ENCODE measurements at regions not wholly inside any gene's neighbourhood (a gene's known extent, or its start where the extent isn't known, plus 50 kb on each side); places are given as distances from the start of the nearest gene placed in this dataset.

DNA sequence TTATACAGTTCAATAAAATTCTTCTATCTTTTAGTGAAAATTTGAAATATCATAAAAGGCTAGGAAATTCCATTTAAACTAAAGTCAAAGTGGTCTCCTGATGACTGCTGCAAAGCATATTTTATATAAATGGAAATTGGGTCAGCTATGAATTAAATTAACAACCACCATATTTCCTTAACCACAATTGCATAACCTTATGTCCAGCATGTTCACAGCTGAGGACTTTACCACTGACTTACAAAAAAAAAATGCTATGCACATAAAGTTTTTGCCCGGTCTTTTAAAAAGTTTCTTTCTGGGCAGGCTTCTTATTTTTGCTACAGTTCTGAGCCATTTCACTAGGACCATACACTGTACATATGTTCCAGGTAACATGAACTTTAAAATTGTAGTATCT is 208.6 kb upstream of the RGMB start:
- DNase-seq (ENCODE audit: extremely low read depth in 1 of 11, low read depth in 9 of 11, low spot score in 4 of 11) = no peak

DNA sequence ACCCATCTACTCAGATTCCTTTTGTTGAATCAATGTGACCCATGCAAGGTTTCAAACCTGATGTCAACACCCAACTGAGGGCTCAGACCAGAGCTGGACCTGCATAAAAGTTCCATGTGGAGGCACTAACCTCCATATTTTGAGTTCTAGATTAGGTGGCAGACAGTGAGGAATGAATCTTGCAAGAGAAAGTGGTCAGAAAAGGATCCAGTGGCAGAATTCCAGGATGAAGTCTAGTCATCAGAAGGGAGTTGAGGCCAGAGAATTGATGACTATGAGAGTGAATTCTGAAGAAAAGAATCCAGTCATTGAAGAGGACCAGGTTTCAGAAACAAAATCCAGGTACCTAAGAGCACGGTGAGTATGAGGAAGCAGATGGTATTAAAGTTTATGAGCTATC is 205.1 kb upstream of the RGMB start:
- DNase-seq (ENCODE audit: extremely low read depth in 1 of 11, low read depth in 9 of 11, low spot score in 4 of 11) = no peak

- DNase-seq (ENCODE audit: extremely low read depth in 1 of 11, low read depth in 9 of 11, low spot score in 4 of 11) = no peak
Observed at GRCh38 chr5:98569288-98569687, 204.2 kb upstream of the RGMB start.

- no peak for DNase-seq (ENCODE audit: extremely low read depth in 1 of 11, low read depth in 9 of 11, low spot score in 4 of 11)
Observed at GRCh38 chr5:98570010-98570409, 203.5 kb upstream of the RGMB start.

- peak; percentile 13 to 56 (median 37) for DNase-seq (ENCODE audit: extremely low read depth in 1 of 11, low read depth in 9 of 11, low spot score in 4 of 11)
Observed at GRCh38 chr5:98570661-98571191, 202.7 kb upstream of the RGMB start.

GRCh38 chr5:98573834-98574320 is 199.6 kb upstream of the RGMB start:
- DNase-seq (ENCODE audit: extremely low read depth in 1 of 11, low read depth in 9 of 11, low spot score in 4 of 11) = no peak

DNA sequence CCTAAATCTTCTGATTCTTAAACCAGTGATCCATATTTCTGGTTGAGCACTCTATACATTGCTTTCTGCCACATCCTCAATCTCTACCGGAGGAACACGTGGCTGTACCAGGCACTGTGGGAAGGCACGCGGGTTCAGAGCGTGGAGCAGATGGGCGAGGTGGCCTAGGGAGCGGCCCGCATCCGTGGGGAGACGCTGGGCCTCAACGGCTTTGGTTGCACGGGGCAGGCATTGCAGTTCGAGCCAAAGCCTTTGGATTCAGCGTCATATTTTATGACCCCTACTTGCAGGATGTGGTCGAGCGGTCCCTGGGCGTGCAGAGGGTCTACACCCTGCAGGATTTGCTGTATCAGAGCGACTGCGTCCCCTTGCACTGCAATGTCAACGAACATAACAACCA is 197.2 kb upstream of the RGMB start:
- DNase-seq (ENCODE audit: extremely low read depth in 1 of 11, low read depth in 9 of 11, low spot score in 4 of 11) = no peak

DNA sequence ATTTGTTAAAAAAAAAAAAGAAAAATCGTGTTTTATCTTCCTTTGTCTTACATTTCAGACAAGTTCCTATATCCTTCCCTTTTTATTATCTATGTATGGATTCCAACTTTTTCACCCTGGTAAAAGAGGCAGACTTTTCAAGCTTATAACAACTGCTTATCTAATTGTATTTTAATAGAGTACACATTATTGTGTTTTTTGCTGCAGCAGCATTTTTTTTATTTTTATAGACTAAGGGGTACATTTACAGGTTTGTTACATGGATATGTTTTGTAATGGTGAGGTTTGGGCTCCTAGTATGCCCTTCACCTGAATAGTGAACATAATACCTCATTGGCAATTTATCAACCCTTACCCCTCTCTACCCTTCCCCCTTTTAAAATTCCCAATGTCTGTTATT is 195.0 kb upstream of the RGMB start:
- no peak for DNase-seq (ENCODE audit: extremely low read depth in 1 of 11, low read depth in 9 of 11, low spot score in 4 of 11)

- DNase-seq (ENCODE audit: extremely low read depth in 1 of 11, low read depth in 9 of 11, low spot score in 4 of 11) = no peak
Observed at GRCh38 chr5:98581112-98581997, 192.1 kb upstream of the RGMB start.

DNA sequence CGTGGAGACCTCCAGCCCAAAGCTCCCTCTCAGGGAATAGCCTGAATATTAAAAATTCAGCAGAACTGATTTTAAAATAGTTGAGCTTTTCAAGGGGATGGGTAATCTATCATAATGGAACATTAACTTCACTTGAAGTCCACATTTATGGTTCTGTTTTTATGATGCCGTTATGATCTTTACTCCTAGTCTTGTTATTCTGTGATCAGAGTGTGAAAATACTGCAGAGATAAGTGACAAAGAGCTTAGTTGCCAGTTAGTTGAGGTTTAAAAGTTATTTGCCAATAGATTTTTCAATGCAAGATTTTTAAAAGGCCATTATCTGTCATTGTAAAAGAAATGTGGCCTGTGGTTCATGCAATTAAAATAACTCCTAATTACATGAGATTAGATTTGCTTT is 189.9 kb upstream of the RGMB start:
- no peak for DNase-seq (ENCODE audit: extremely low read depth in 1 of 11, low read depth in 9 of 11, low spot score in 4 of 11)

DNA sequence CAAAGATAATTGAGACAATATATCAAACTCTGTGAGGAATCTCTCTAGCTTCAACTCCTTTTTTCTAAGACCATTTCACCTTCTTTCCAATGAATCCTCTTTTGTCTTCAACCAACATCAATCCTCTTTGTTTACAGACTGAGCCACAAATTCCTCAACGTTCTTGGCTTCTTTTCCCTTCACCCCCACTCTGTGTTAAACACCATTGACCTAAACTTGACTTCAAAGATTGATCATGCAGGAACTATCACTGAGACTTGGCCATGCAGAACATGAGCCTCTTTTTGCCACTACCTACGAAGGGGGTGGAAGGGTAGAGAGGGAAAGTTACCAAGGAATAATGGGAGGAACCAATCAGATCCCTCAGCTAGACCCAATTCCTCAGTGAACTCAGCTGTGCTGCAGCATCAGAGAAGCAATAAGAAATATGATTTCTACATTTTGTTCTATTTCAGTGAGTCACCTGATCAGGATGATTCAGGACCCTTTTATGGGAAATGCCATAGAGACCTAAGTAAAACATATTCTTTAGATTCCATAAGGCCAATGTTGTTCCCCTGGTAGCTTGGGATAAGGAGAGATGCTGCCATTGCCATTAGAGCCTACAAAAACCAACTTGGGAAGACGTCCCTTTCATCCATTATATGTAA is 187.7 kb upstream of the RGMB start:
- DNase-seq (ENCODE audit: extremely low read depth in 1 of 11, low read depth in 9 of 11, low spot score in 4 of 11) = no peak

DNA sequence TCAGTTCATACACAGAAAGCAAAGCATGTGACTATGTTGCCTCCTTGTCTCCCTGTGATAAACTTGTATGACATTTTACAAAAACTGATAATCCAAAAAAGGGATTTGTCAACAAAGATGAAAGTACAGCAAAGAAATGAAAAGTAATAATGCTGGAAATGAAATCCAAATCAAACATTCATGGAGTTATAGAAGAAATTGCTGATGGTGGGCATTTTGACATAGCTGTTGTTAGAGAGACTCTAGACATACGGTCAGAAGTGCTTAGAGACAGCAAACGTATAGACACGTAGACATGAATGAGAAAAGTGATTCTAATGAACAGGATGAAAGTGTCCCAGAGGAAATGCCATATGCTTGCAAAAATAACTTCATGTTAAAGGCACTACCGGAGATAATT is 186.9 kb upstream of the RGMB start:
- DNase-seq (ENCODE audit: extremely low read depth in 1 of 11, low read depth in 9 of 11, low spot score in 4 of 11) = no peak

- no peak for DNase-seq (ENCODE audit: extremely low read depth in 1 of 11, low read depth in 9 of 11, low spot score in 4 of 11)
Observed at GRCh38 chr5:98587166-98587565, 186.3 kb upstream of the RGMB start.

DNA sequence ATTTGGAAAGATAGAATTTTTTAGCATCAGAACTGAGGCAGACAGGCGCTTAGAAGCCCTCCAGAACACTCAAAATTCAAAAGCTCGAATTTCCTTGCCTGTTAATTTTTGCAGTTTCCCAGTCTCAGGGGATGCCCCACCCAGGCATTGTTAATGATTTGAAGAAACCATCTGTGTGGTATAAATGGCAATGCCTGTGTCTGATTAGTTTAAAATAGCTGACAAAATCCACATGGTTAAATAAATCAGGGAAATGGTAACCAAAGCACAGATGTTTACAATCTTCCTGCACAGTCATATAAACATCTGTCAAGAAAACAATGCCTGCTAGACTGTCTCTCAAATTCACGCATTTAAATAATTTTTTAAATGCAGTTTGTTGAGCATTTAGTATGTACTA is 185.2 kb upstream of the RGMB start:
- no peak for DNase-seq (ENCODE audit: extremely low read depth in 1 of 11, low read depth in 9 of 11, low spot score in 4 of 11)

DNA sequence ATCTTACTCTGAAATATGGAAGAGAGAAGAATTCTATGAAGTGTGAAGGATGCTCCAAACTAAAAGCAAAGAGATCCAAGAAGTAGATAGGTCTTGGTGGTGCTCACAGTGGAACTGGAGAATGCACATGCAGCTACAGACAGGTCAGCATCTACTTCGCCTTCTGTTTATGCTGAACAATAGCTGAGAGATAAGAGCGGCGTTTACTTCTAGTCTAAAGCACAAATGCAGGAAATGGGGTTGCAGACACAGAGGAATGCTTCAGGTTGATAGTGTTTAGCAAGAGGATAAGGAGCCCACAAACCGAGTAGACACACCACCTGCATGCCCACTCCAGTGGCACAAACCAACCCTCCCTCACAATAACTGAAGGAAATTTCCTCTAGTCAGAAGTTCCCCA is 180.0 kb upstream of the RGMB start:
- no peak for DNase-seq (ENCODE audit: extremely low read depth in 1 of 11, low read depth in 9 of 11, low spot score in 4 of 11)

DNA sequence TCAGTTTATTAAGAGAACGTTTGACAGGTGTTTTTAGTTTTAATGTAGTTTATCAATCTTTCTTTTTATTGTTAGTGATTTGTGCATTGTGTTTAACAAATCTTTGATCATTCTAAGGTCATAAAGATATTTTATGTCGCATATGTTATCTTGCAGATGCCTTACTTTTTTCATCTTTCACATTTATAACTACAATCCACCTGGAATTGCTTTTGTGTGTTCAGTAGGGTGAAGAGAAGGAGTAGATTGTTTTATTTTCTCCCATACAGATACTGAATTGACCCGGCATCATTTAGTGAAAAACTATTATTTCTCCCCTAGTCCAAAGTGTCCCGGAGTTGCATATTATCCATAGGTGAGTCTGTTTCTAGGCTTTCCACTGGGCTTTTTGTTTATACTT is 179.4 kb upstream of the RGMB start:
- DNase-seq (ENCODE audit: extremely low read depth in 1 of 11, low read depth in 9 of 11, low spot score in 4 of 11) = no peak

DNA sequence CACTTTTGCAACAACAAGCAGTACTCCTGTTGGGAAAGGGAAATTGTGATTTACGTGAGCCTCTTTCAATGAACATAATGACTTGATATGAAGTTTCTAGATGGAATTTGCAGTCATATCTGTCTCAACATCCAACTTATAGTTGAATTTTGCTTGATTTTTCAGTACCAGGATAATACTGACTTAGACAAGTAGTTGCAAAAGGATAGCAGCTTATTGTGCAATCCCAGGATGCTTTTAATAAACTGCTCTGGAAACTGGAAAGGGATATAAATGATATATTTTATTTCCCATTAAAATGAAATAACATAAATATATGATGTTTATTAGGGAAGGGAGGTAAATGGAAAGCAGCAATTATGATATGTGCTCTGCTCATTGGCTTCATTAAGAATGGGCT is 174.4 kb upstream of the RGMB start:
- DNase-seq (ENCODE audit: extremely low read depth in 1 of 11, low read depth in 9 of 11, low spot score in 4 of 11) = no peak

DNA sequence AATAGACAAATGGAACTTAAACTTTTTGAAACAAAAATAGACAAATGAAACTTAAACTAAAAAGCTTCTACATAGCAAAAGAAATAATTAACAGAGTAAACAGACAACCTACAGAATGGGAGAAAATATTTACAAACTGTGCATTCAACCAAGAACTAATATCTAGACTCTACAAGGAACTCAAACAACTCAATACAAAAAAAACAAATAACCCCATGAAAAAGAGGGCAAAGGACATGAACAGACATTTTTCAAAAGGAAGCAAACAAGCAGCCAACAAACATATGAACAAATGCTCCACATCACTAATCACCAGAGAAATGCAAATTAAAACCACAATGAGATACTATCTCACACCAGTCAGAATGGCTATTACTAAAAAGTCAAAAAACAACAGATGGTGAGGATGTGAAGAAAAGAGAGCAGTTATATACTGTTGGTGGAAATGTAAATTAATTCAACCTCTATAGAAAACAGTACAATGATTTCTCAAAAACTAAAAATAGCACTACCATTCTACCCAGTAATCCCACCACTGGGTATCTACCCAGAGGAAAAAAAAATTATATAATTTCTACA is 170.8 kb upstream of the RGMB start:
- no peak for DNase-seq (ENCODE audit: extremely low read depth in 1 of 11, low read depth in 9 of 11, low spot score in 4 of 11)

DNA sequence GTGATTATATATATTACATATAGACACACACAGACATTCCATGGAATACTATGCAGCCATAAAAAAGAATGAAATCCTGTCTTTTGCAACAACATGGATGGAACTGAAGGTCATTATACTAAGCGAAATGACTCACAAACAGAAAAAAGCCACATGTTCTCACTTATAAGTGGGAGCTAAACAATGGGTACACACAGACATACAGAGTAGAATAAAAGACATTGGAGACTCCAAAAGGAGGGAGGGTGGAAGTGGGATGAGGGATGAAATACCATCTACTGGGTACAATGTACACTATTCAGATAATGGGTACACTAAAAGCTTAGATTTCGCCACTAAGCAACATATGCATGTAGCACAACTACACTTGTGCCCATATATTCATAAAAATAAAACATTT is 170.0 kb upstream of the RGMB start:
- no peak for DNase-seq (ENCODE audit: extremely low read depth in 1 of 11, low read depth in 9 of 11, low spot score in 4 of 11)

DNA sequence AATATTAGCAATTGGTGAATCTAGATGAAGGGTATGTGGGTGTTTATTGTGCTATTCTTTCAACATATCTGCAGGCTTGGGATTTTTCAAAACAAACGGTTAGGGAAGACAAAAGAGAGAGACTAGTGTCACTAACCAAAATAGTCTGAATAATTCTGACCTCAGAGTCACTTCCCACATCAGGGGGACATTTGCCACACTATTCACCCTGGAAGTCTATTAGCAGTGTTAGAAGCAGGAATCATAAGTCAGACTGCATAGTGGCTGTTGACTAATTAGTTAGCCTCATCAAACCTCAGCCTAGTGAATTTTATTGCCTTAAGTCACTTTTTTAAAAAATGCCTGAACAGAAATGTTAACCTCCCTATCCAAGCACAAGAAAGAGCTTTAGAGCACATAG is 169.2 kb upstream of the RGMB start:
- DNase-seq (ENCODE audit: extremely low read depth in 1 of 11, low read depth in 9 of 11, low spot score in 4 of 11) = no peak
